ENCODE measurements at regions not wholly inside any gene's neighbourhood (a gene's known extent, or its start where the extent isn't known, plus 50 kb on each side); places are given as distances from the start of the nearest gene placed in this dataset.

DNA sequence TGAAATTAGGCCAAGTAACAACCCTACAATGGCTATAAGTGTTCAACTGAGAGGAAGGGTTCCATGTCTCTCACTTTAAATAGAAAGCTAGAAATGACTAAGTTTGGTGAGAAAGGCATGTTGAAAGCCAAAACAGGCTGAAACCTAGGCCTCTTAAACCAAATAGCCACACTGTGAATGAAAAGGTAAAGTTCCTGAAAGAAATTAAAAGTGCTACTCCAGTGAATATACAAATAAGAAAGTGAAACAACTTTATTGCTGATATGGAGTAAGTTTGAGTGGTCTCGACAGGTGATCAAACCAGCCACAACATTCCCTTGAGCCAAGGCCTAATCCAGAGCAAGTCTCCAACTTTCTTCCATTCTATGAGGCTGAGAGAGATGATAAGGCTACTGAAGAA lies 209.6 kb downstream of the KLF12 start:
- WGBS (ENCODE audit: low lambda C conversion rate, missing lambda C conversion rate) = 89% methylated on average over 1 of the region's 1 CpG
- Histone ChIP-seq H3K9me3 (ENCODE audit: low read depth) (no peaks in the 10 kb centered on the region), H4K20me1 (ENCODE audit: insufficient read depth, poor library complexity, severe bottlenecking) (no peaks in the 10 kb centered on the region), H3K9me2 (replicated peaks; ENCODE audit: insufficient read depth) (no peaks in the 10 kb centered on the region), H3K4me2 (no peak overlapping the region), H3K4me1 (ENCODE audit: insufficient read depth) (no peaks in the 10 kb centered on the region), H3K27me3 (no peaks in the 10 kb centered on the region), H3K4me3 (no peak overlapping the region), H2AFZ (no peak overlapping the region), H3K36me3 (replicated peaks; ENCODE audit: insufficient read depth, low read depth) (no peaks in the 10 kb centered on the region), H3K79me2 (no peaks in the 10 kb centered on the region), H3K27ac (no peak overlapping the region)
- TF ChIP-seq EZH2 (IDR thresholded peaks at IDR 0.05; ENCODE audit: borderline replicate concordance) (no peak), CTCF (IDR thresholded peaks at IDR 0.05; ENCODE audit: poor library complexity) (no peak)
- no peak for DNase-seq (ENCODE audit: low spot score)

- Histone ChIP-seq H2AFZ (no peak overlapping the region), H3K9me2 (replicated peaks; ENCODE audit: insufficient read depth) (no peaks in the 10 kb centered on the region), H3K79me2 (no peaks in the 10 kb centered on the region), H3K27me3 (no peaks in the 10 kb centered on the region), H3K4me1 (ENCODE audit: insufficient read depth) (no peaks in the 10 kb centered on the region), H3K27ac (no peak overlapping the region), H3K4me3 (no peak overlapping the region), H3K9me3 (ENCODE audit: low read depth) (no peaks in the 10 kb centered on the region), H3K4me2 (no peak overlapping the region), H3K36me3 (replicated peaks; ENCODE audit: insufficient read depth, low read depth) (no peaks in the 10 kb centered on the region), H4K20me1 (ENCODE audit: insufficient read depth, poor library complexity, severe bottlenecking) (no peaks in the 10 kb centered on the region)
- TF ChIP-seq EZH2phosphoT487 (IDR thresholded peaks at IDR 0.05; ENCODE audit: low read depth, severe bottlenecking, unreplicated experiment) = no peak
- no peak for TF ChIP-seq EZH2 (IDR thresholded peaks at IDR 0.05; ENCODE audit: borderline replicate concordance)
- TF ChIP-seq CTCF (IDR thresholded peaks at IDR 0.05; ENCODE audit: poor library complexity) = no peak
- 98% methylated on average over 2 of the region's 2 CpGs for WGBS (ENCODE audit: low lambda C conversion rate, missing lambda C conversion rate)
- no peak for DNase-seq (ENCODE audit: low spot score)
Observed at GRCh38 chr13:73922493-73923393, 211.5 kb downstream of the KLF12 start.

DNA sequence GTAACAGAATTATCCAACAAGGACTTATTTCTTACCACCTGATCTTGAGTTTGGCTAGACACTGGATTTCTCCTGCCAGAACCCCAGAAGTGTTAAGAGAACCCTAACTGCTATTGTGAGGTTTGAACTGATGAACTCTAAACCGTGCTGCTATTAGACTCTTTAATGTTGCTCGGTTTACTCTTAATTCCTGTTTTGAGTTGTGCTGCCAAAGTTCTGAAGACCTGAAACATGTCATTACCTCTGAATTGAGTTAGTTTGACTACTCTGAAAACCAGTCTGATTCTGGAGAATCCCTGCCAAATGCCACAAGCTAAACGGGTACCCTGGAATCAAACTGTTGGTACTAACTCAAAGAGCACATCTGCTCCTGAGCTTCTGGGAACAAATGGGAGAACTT lies 215.5 kb downstream of the KLF12 start:
- Histone ChIP-seq H3K27ac (no peak overlapping the region), H3K36me3 (replicated peaks; ENCODE audit: insufficient read depth, low read depth) (no peaks in the 10 kb centered on the region), H3K27me3 (no peaks in the 10 kb centered on the region), H3K4me2 (no peak overlapping the region), H3K9me2 (replicated peaks; ENCODE audit: insufficient read depth) (no peaks in the 10 kb centered on the region), H3K79me2 (no peaks in the 10 kb centered on the region), H3K4me1 (ENCODE audit: insufficient read depth) (no peaks in the 10 kb centered on the region), H2AFZ (no peak overlapping the region), H3K4me3 (no peak overlapping the region), H3K9me3 (ENCODE audit: low read depth) (no peaks in the 10 kb centered on the region), H4K20me1 (ENCODE audit: insufficient read depth, poor library complexity, severe bottlenecking) (no peaks in the 10 kb centered on the region)
- TF ChIP-seq CTCF (IDR thresholded peaks at IDR 0.05; ENCODE audit: poor library complexity) (no peak), EZH2 (IDR thresholded peaks at IDR 0.05; ENCODE audit: borderline replicate concordance) (no peak), EZH2phosphoT487 (IDR thresholded peaks at IDR 0.05; ENCODE audit: low read depth, severe bottlenecking, unreplicated experiment) (no peak)
- no peak for DNase-seq (ENCODE audit: low spot score)
- WGBS (ENCODE audit: low lambda C conversion rate, missing lambda C conversion rate) = 78% methylated on average over 3 of the region's 3 CpGs

Data from hepatocyte (in vitro differentiated cells).